Omental fat pad (tissue), 3 donors: ENCODE measurements at regions not wholly inside any gene's neighbourhood (a gene's known extent, or its start where the extent isn't known, plus 50 kb on each side); places are given as distances from the start of the nearest gene placed in this dataset.

Experiments used
- ATAC-seq: fragments of 150-250 bp; one replicate; pipeline ENCODE4 v1.9.1; 2016; ENCODE audit warnings: mild to moderate bottlenecking, moderate library complexity; ENCODE audit not compliant: low FRiP score
- DNase-seq: peaks from one replicate; pipeline ENCODE4 v3.0.0-alpha.2; 2019; ENCODE audit warnings: low spot score
- CTCF ChIP-seq, 3 donors: fragments of 450-650 bp; IDR thresholded peaks; one replicate each; pipeline ENCODE4 v1.5.1; 2016 to 2017; ENCODE audit warnings: antibody characterized with exemption in 3 of 3, mild to moderate bottlenecking in 3 of 3, moderate library complexity in 2 of 3

- TF ChIP-seq CTCF (IDR thresholded peaks at IDR 0.05), result no peak
- DNase-seq (no peak), ATAC-seq (no peak)
Measured at GRCh38 chr4:176882206-176882605, 89.5 kb upstream of the VEGFC start.

GRCh38 chr4:176883108-176883550, 90.4 kb upstream of the VEGFC start:
- ATAC-seq (no peak), DNase-seq (no peak)
- no peak for TF ChIP-seq CTCF (IDR thresholded peaks at IDR 0.05)

- DNase-seq, result no peak
- no peak for ATAC-seq
- no peak for TF ChIP-seq CTCF (IDR thresholded peaks at IDR 0.05)
Measured at GRCh38 chr4:176883681-176884418, 91.1 kb upstream of the VEGFC start.

GRCh38 chr4:176885224-176885623, 92.5 kb upstream of the VEGFC start:
- ATAC-seq (no peak), DNase-seq (no peak)
- no peak for TF ChIP-seq CTCF (IDR thresholded peaks at IDR 0.05)

GRCh38 chr4:176886135-176886534, 93.4 kb upstream of the VEGFC start:
- no peak for DNase-seq
- ATAC-seq, result no peak
- TF ChIP-seq CTCF (IDR thresholded peaks at IDR 0.05), result no peak

GRCh38 chr4:176889776-176890175, 97.1 kb upstream of the VEGFC start:
- ATAC-seq (no peak), DNase-seq (no peak)
- no peak for TF ChIP-seq CTCF (IDR thresholded peaks at IDR 0.05)

- DNase-seq (no peak), ATAC-seq (no peak)
- TF ChIP-seq CTCF (IDR thresholded peaks at IDR 0.05), result no peak
Measured at GRCh38 chr4:176894498-176894897, 101.8 kb upstream of the VEGFC start.
